Breast epithelium (tissue), 4 donors: ENCODE measurements at regions not wholly inside any gene's neighbourhood (a gene's known extent, or its start where the extent isn't known, plus 50 kb on each side); places are given as distances from the start of the nearest gene placed in this dataset.

Source experiments
- DNase-seq, 2 donors: peaks; one replicate each; pipeline ENCODE4 v3.0.0-alpha.2; 2019; ENCODE audit warnings: low spot score in 2 of 2
- H3K27ac ChIP-seq, 2 donors: fragments of 200-600 bp; sonication (generic) in 1 of 2; one replicate each; pipeline ENCODE4 v1.5.1; 2016 to 2019; ENCODE audit warnings: mild to moderate bottlenecking in 1 of 2
- H3K27me3 ChIP-seq, 2 donors: fragments of 200-600 bp; sonication (generic) in 1 of 2; one replicate each; pipeline versions ENCODE4 v1.5.1 to v1.6.0; 2017 to 2019; ENCODE audit warnings: control low read depth in 1 of 2, mild to moderate bottlenecking in 1 of 2
- H3K36me3 ChIP-seq: fragments of 200-600 bp; one replicate; pipeline ENCODE4 v1.5.1; 2019
- H3K4me1 ChIP-seq, 2 donors: fragments of 200-600 bp; sonication (generic); one replicate each; pipeline ENCODE4 v1.5.1; 2016 to 2019; ENCODE audit warnings: control low read depth in 1 of 2
- H3K4me3 ChIP-seq, 3 donors: fragments of 200-600 bp; sonication (generic); 1 replicate in 2 of 3; 2 replicates in 1 of 3; pipeline ENCODE4 v1.5.1; 2016 to 2019; ENCODE audit warnings: mild to moderate bottlenecking in 3 of 3, moderate library complexity in 2 of 3
- H3K9me3 ChIP-seq, 2 donors: fragments of 200-600 bp; sonication (generic) in 1 of 2; one replicate each; pipeline ENCODE4 v1.5.1; 2016 to 2019; ENCODE audit warnings: control low read depth in 1 of 2
- POLR2A ChIP-seq: fragments of 450-650 bp; IDR thresholded peaks from one replicate; pipeline ENCODE4 v1.6.1; 2016; ENCODE audit warnings: antibody characterized with exemption, mild to moderate bottlenecking, moderate library complexity
- POLR2AphosphoS5 ChIP-seq, 3 donors: sonication (generic); formaldehyde crosslinking; IDR thresholded peaks; one replicate each; pipeline ENCODE4 v1.6.1; 2017; ENCODE audit warnings: antibody characterized with exemption in 3 of 3
- intact Hi-C: fragments of 100-400 bp; cut with DNase I; formaldehyde crosslinking; loops from one replicate; pipeline ENCODE4 v1.15.1; 2023; ENCODE audit warnings: low total_unique reads
- TF ChIP-seq, protein P1 (sequence below), 3 donors: fragments of 450-650 bp; IDR thresholded peaks; one replicate each; pipeline ENCODE4 v1.5.1; 2016 to 2017; ENCODE audit warnings: antibody characterized with exemption in 3 of 3, mild to moderate bottlenecking in 3 of 3, moderate library complexity in 3 of 3

DNA sequence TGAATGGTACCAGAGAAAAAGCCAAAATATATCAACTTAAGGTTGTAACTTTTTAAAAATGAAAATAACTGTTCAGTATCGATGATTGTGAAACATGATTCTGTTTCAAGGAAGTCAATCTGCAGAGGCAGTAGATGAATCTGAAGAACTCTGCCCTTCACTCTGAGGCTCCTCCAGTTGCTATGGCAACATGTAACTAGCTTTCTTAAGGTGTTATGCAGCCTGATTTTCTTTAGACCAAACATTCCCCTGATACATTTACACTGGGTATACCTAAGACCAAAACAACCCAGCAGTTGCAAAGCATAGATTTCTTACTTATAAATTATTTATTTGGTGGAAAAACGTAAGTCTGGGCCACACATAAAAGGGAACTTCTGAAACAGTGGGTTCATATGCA is 133.6 kb upstream of the RASGEF1B start:
- Histone ChIP-seq H3K27me3 (no peaks in the 10 kb centered on the region), H3K9me3 (no peaks in the 10 kb centered on the region), H3K4me3 (no peak overlapping the region), H3K4me1 (no peaks in the 10 kb centered on the region), H3K36me3 (no peaks in the 10 kb centered on the region), H3K27ac (no peak overlapping the region)
- TF ChIP-seq POLR2A (no peak), POLR2AphosphoS5 (IDR thresholded peaks at IDR 0.05) (no peak)
- TF ChIP-seq, protein P1, sequence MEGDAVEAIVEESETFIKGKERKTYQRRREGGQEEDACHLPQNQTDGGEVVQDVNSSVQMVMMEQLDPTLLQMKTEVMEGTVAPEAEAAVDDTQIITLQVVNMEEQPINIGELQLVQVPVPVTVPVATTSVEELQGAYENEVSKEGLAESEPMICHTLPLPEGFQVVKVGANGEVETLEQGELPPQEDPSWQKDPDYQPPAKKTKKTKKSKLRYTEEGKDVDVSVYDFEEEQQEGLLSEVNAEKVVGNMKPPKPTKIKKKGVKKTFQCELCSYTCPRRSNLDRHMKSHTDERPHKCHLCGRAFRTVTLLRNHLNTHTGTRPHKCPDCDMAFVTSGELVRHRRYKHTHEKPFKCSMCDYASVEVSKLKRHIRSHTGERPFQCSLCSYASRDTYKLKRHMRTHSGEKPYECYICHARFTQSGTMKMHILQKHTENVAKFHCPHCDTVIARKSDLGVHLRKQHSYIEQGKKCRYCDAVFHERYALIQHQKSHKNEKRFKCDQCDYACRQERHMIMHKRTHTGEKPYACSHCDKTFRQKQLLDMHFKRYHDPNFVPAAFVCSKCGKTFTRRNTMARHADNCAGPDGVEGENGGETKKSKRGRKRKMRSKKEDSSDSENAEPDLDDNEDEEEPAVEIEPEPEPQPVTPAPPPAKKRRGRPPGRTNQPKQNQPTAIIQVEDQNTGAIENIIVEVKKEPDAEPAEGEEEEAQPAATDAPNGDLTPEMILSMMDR (IDR thresholded peaks at IDR 0.05) = no peak
- no peak for DNase-seq
- intact Hi-C loops = no loop called here

GRCh38 chr4:81604683-81605218 is 133.0 kb upstream of the RASGEF1B start:
- Histone ChIP-seq H3K4me3 (no peak overlapping the region), H3K4me1 (no peaks in the 10 kb centered on the region), H3K27ac (no peak overlapping the region), H3K9me3 (no peaks in the 10 kb centered on the region), H3K36me3 (no peaks in the 10 kb centered on the region), H3K27me3 (no peaks in the 10 kb centered on the region)
- TF ChIP-seq POLR2AphosphoS5 (IDR thresholded peaks at IDR 0.05) (no peak), POLR2A (no peak)
- TF ChIP-seq, protein P1 (IDR thresholded peaks at IDR 0.05) = no peak
- intact Hi-C loops = no loop called here
- no peak for DNase-seq

DNA sequence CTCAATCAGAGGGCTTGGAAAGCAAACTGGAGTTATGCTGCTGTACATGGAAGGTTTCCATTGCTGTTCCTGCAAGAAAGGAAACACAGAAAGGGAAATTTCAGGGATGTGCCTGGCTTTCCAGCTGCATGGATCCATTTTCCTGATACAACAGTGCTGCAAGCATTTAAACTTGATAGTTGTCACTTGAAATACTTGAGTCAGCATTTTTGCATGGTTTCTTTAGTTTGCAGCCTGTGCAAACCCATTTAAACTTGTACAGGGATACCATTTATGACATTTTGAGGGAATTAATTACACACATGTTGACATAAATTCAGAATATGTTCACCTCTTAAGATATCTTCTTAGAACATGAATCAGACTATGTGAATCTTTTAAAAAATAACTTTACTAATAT is 131.1 kb upstream of the RASGEF1B start:
- TF ChIP-seq POLR2A = no peak
- TF ChIP-seq POLR2AphosphoS5 (IDR thresholded peaks at IDR 0.05) = no peak

DNA sequence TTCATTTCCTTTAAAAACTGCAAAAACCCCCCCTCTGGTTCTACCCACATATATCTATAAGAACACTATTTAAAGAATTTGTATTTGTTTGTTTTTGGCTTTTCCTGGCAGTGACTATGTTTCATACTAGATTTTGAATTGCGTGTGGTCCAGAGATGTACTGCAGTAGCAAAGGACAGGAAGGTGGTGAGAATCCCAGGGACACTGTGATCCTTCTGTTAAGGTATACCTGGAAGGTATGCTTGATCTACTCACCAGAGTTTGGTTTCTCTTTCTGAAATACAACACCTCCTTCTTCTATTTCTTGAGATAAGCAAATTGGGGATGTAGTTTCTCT is 129.6 kb upstream of the RASGEF1B start:
- Histone ChIP-seq H3K27me3 (no peaks in the 10 kb centered on the region), H3K4me3 (no peak overlapping the region), H3K4me1 (no peaks in the 10 kb centered on the region), H3K27ac (no peak overlapping the region), H3K36me3 (no peaks in the 10 kb centered on the region), H3K9me3 (no peaks in the 10 kb centered on the region)
- TF ChIP-seq POLR2AphosphoS5 (IDR thresholded peaks at IDR 0.05) (no peak), POLR2A (no peak)
- TF ChIP-seq, protein P1 (IDR thresholded peaks at IDR 0.05) = no peak
- no peak for DNase-seq
- intact Hi-C loops = no loop called here

More for the DNA sequence above, 131.1 kb upstream of the RASGEF1B start:
- intact Hi-C loops = no loop called here
- Histone ChIP-seq H3K4me3 (no peak overlapping the region), H3K27me3 (no peaks in the 10 kb centered on the region), H3K36me3 (no peaks in the 10 kb centered on the region), H3K9me3 (no peaks in the 10 kb centered on the region), H3K4me1 (no peaks in the 10 kb centered on the region), H3K27ac (no peak overlapping the region)
- no peak for DNase-seq

DNA sequence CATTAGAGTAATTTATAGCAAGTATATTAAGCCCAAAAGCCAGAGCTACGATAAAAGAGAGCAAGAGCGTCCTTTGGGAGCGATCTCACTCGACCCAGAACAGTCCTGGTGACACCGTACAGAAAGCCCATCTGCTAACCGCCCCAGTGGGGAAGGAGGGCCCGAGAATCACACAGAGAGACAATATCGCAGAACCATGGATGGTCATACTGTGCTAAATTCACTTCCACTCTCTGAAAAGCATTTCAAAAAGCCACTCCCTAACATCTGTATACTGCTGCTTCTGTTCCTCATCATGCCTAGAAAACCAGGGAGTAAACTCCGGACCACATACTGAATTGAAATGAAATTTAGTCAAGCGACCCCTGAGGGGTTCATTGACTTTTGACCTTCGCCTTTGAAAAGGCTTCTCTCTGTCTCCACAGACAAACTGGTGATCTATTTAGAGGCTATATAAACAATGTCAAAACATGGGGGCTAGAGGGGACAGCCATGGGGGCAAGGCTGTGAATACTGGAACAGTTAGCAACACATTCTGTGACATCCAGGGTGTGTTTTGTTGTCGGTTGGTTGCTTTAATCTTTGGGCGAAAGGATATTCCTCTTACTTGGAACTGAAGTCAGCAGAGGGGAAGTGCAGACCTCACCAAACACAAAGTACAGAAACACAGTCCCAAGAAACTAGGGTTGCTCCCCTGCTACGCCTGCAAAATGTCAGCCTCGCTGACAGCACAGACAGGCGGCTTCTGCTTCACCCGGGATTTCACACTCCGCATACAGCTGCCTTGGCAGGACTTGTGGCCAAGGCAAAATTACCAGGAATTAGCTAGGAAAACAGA is 129.0 kb upstream of the RASGEF1B start:
- TF ChIP-seq, protein P1 (IDR thresholded peaks at IDR 0.05) = no peak
- TF ChIP-seq POLR2AphosphoS5 (IDR thresholded peaks at IDR 0.05) (no peak), POLR2A (no peak)
- Histone ChIP-seq H3K4me3 (no peak overlapping the region), H3K27me3 (no peaks in the 10 kb centered on the region), H3K36me3 (no peaks in the 10 kb centered on the region), H3K4me1 (no peaks in the 10 kb centered on the region), H3K9me3 (no peaks in the 10 kb centered on the region), H3K27ac (no peak overlapping the region)
- intact Hi-C loops = no loop called here
- DNase-seq = no peak
